NT2/D1 (cell line): ENCODE measurements at regions not wholly inside any gene's neighbourhood (a gene's known extent, or its start where the extent isn't known, plus 50 kb on each side); places are given as distances from the start of the nearest gene placed in this dataset.

Source experiments
- DNase-seq: peaks from one replicate; pipeline ENCODE4 v3.0.0-alpha.2; 2011; ENCODE audit warnings: low read depth, low spot score
- H3K27me3 ChIP-seq: 2 replicates; pipeline ENCODE4 v1.6.0; 2011; ENCODE audit warnings: mild to moderate bottlenecking; ENCODE audit not compliant: insufficient read length, insufficient read depth
- H3K36me3 ChIP-seq: 2 replicates; pipeline ENCODE4 v1.6.1; 2011; ENCODE audit warnings: mild to moderate bottlenecking, low read length, mixed read lengths; ENCODE audit not compliant: insufficient read depth, insufficient read length
- H3K4me1 ChIP-seq: 2 replicates; pipeline ENCODE4 v1.5.1; 2011; ENCODE audit not compliant: insufficient read depth, insufficient read length
- H3K4me3 ChIP-seq: 2 replicates; pipeline ENCODE4 v1.5.1; 2011; ENCODE audit warnings: low read depth; ENCODE audit not compliant: insufficient read length
- H3K9ac ChIP-seq: 2 replicates; pipeline ENCODE4 v1.6.0; 2011; ENCODE audit warnings: low read depth; ENCODE audit not compliant: insufficient read length
- H3K9me3 ChIP-seq: 2 replicates; pipeline ENCODE4 v1.5.1; 2011; ENCODE audit warnings: mild to moderate bottlenecking, low read length; ENCODE audit not compliant: insufficient read depth
- SUZ12 ChIP-seq: IDR thresholded peaks from 2 replicates; pipeline ENCODE4 v1.6.1; 2011; ENCODE audit not compliant: insufficient read length, insufficient read depth; ENCODE audit errors: extremely low read depth
- YY1 ChIP-seq: IDR thresholded peaks from 2 replicates; pipeline ENCODE4 v1.6.1; 2011; ENCODE audit not compliant: insufficient read length, insufficient read depth
- ZNF274 ChIP-seq: IDR thresholded peaks from 2 replicates; pipeline ENCODE4 v1.6.1; 2011; ENCODE audit warnings: mild to moderate bottlenecking, low read depth, low read length

DNA sequence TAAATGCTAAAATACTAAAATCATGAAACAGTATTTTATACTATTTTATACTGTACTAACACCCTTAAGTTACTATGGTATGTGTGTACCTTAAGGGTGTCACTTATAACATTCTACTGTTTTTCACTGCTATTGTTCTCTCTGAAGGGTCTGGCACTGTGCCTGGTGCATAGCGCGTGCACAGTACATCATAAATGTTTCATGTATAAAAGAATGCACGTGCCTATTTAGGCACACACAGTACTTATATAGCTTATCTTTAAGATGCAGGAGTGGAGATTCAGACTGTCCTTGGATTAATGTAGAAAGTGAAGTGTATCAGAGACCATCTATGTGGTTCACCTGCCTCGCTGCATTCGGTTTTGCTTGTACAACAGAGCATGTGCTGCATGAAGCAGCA is 64.0 kb upstream of the SGK1 start:
- Histone ChIP-seq H3K4me3 (no peak overlapping the region), H3K9me3 (no peaks in the 10 kb centered on the region), H3K36me3 (no peaks in the 10 kb centered on the region), H3K4me1 (no peaks in the 10 kb centered on the region), H3K27me3 (no peaks in the 10 kb centered on the region), H3K9ac (no peak overlapping the region)
- TF ChIP-seq YY1: no peak
- no peak for TF ChIP-seq SUZ12
- no peak for TF ChIP-seq ZNF274
- no peak for DNase-seq

- no peaks in the 10 kb centered on the region for H3K27me3 ChIP-seq
- no peaks in the 10 kb centered on the region for H3K36me3 ChIP-seq
- H3K4me3 ChIP-seq: no peak overlapping the region
- H3K9ac ChIP-seq: no peak overlapping the region
- DNase-seq: no peak
- H3K4me1 ChIP-seq: no peaks in the 10 kb centered on the region
- TF ChIP-seq YY1: no peak
- TF ChIP-seq ZNF274: no peak
- no peak for TF ChIP-seq SUZ12
- no peaks in the 10 kb centered on the region for H3K9me3 ChIP-seq
Observed at GRCh38 chr6:134379599-134379998, 61.7 kb upstream of the SGK1 start.

DNA sequence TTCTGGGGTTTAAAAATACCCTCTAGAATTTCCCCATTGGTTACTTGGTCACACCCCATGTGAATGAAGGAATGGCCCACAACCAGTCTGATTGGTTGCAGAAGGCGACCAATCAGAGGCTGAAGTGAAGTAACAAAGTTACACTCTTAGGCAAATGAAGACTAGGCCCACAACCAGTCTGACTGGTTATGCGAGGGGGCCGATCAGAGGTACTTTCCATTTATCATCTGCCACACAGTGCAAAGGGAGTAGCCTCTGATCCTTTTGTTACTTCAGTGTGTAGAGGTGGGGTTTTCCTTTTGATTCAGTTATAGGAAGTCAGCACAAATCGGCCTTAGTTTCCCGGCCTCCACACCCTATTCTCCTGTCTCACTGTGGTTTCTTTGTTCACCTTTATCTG is 61.2 kb upstream of the SGK1 start:
- TF ChIP-seq ZNF274: no peak
- TF ChIP-seq YY1: no peak
- TF ChIP-seq SUZ12: no peak
- Histone ChIP-seq H3K9ac (no peak overlapping the region), H3K9me3 (no peaks in the 10 kb centered on the region), H3K4me1 (no peaks in the 10 kb centered on the region), H3K36me3 (no peaks in the 10 kb centered on the region), H3K27me3 (no peaks in the 10 kb centered on the region), H3K4me3 (no peak overlapping the region)
- DNase-seq: no peak

DNA sequence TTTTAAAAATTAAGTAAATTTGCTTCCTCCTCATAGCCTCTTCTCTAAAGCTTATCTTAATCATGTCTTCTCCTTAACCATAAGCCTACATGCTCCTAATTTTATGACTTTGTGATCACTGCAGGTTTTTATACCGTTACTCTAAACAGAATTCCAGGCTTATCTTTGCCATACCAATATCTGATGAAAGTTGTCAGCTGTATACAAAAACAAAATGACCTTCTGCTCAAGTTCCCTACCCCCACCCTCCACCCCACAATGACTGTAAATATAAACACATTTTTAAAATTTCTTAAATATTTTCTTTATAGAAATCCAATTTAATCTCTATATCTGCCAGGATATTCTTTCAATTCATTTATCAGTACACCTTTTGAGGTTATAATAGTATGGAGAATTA is 60.5 kb upstream of the SGK1 start:
- Histone ChIP-seq H3K36me3 (no peaks in the 10 kb centered on the region), H3K4me1 (no peaks in the 10 kb centered on the region), H3K9ac (no peak overlapping the region), H3K4me3 (no peak overlapping the region), H3K27me3 (no peaks in the 10 kb centered on the region), H3K9me3 (no peaks in the 10 kb centered on the region)
- no peak for TF ChIP-seq SUZ12
- TF ChIP-seq ZNF274: no peak
- no peak for TF ChIP-seq YY1
- DNase-seq: no peak

GRCh38 chr6:134376785-134377184 is 58.9 kb upstream of the SGK1 start:
- H3K9me3 ChIP-seq: no peaks in the 10 kb centered on the region
- H3K4me3 ChIP-seq: no peak overlapping the region
- no peak for TF ChIP-seq SUZ12
- H3K9ac ChIP-seq: no peak overlapping the region
- no peaks in the 10 kb centered on the region for H3K36me3 ChIP-seq
- H3K4me1 ChIP-seq: no peaks in the 10 kb centered on the region
- H3K27me3 ChIP-seq: no peaks in the 10 kb centered on the region
- no peak for DNase-seq

- TF ChIP-seq SUZ12 (no peak), YY1 (no peak), ZNF274 (no peak)
Observed at GRCh38 chr6:134375220-134375580, 57.3 kb upstream of the SGK1 start.

GRCh38 chr6:134374491-134375219 is 56.7 kb upstream of the SGK1 start:
- no peaks in the 10 kb centered on the region for H3K4me1 ChIP-seq
- no peak overlapping the region for H3K9ac ChIP-seq
- TF ChIP-seq YY1 (no peak), ZNF274 (no peak), SUZ12 (no peak)
- H3K27me3 ChIP-seq: no peaks in the 10 kb centered on the region
- H3K36me3 ChIP-seq: no peaks in the 10 kb centered on the region
- no peaks in the 10 kb centered on the region for H3K9me3 ChIP-seq
- H3K4me3 ChIP-seq: no peak overlapping the region
- no peak for DNase-seq

More at GRCh38 chr6:134375220-134375580, 57.3 kb upstream of the SGK1 start:
- H3K9ac ChIP-seq: no peak overlapping the region
- DNase-seq: no peak
- H3K4me3 ChIP-seq: no peak overlapping the region
- no peaks in the 10 kb centered on the region for H3K27me3 ChIP-seq
- no peaks in the 10 kb centered on the region for H3K36me3 ChIP-seq
- H3K9me3 ChIP-seq: no peaks in the 10 kb centered on the region
- H3K4me1 ChIP-seq: no peaks in the 10 kb centered on the region
